Glutamatergic neuron (in vitro differentiated cells): ENCODE measurements at regions not wholly inside any gene's neighbourhood (a gene's known extent, or its start where the extent isn't known, plus 50 kb on each side); places are given as distances from the start of the nearest gene placed in this dataset.

Experiments
- DNase-seq: peaks from one replicate; pipeline ENCODE4 v3.0.0; 2022
- H3K27ac Mint-ChIP-seq: one replicate; pipeline ENCODE4 v1.8.0; 2020; ENCODE audit warnings: mild to moderate bottlenecking, mixed read lengths, inconsistent platforms; ENCODE audit not compliant: unreplicated experiment
- H3K27me3 Mint-ChIP-seq: one replicate; pipeline ENCODE4 v1.8.0; 2020; ENCODE audit warnings: mild to moderate bottlenecking, moderate library complexity, mixed read lengths, inconsistent platforms; ENCODE audit not compliant: unreplicated experiment
- H3K36me3 Mint-ChIP-seq: one replicate; pipeline ENCODE4 v1.8.0; 2020; ENCODE audit warnings: mild to moderate bottlenecking, mixed read lengths, inconsistent platforms; ENCODE audit not compliant: unreplicated experiment
- H3K4me1 Mint-ChIP-seq: one replicate; pipeline ENCODE4 v1.8.0; 2020; ENCODE audit warnings: mild to moderate bottlenecking, low read depth, mixed read lengths, inconsistent platforms; ENCODE audit not compliant: unreplicated experiment
- H3K4me3 Mint-ChIP-seq: one replicate; pipeline ENCODE4 v1.8.0; 2020; ENCODE audit warnings: mild to moderate bottlenecking, mixed read lengths, inconsistent platforms; ENCODE audit not compliant: unreplicated experiment
- H3K9me3 Mint-ChIP-seq: one replicate; pipeline ENCODE4 v1.8.0; 2020; ENCODE audit warnings: mild to moderate bottlenecking, moderate library complexity, mixed read lengths, inconsistent platforms; ENCODE audit not compliant: unreplicated experiment
- CTCF ChIP-seq: fragments of 200-600 bp; sonication (generic); IDR thresholded peaks from one replicate; pipeline ENCODE4 v1.5.0; 2021; ENCODE audit not compliant: partially characterized antibody, unreplicated experiment

GRCh38 chrX:28351801-28352200, 235.4 kb upstream of the IL1RAPL1 start:
- Mint-ChIP-seq H3K4me1 (no peaks in the 10 kb centered on the region), H3K27me3 (peaks cover 1% of the 10 kb centered on the region), H3K36me3 (no peaks in the 10 kb centered on the region), H3K4me3 (no peak overlapping the region), H3K9me3 (no peaks in the 10 kb centered on the region), H3K27ac (no peak overlapping the region)
- no peak for TF ChIP-seq CTCF
- DNase-seq = no peak

GRCh38 chrX:28349888-28350287, 237.4 kb upstream of the IL1RAPL1 start:
- H3K27me3 Mint-ChIP-seq = peaks cover 1% of the 10 kb centered on the region
- H3K36me3 Mint-ChIP-seq = no peaks in the 10 kb centered on the region
- no peak overlapping the region for H3K4me3 Mint-ChIP-seq
- H3K4me1 Mint-ChIP-seq = no peaks in the 10 kb centered on the region
- no peak for TF ChIP-seq CTCF
- no peaks in the 10 kb centered on the region for H3K9me3 Mint-ChIP-seq
- H3K27ac Mint-ChIP-seq = no peak overlapping the region
- no peak for DNase-seq

- no peak for DNase-seq
- Mint-ChIP-seq H3K27me3 (no peaks in the 10 kb centered on the region), H3K4me1 (no peaks in the 10 kb centered on the region), H3K27ac (no peak overlapping the region), H3K36me3 (no peaks in the 10 kb centered on the region), H3K4me3 (no peak overlapping the region), H3K9me3 (no peaks in the 10 kb centered on the region)
- no peak for TF ChIP-seq CTCF
Observed at GRCh38 chrX:28347476-28347875, 239.8 kb upstream of the IL1RAPL1 start.

- DNase-seq = no peak
- Mint-ChIP-seq H3K4me3 (no peak overlapping the region), H3K4me1 (peaks cover 1% of the 10 kb centered on the region), H3K36me3 (no peaks in the 10 kb centered on the region), H3K27me3 (no peaks in the 10 kb centered on the region), H3K9me3 (no peaks in the 10 kb centered on the region), H3K27ac (no peak overlapping the region)
- no peak for TF ChIP-seq CTCF
Observed at GRCh38 chrX:28329156-28329555, 258.1 kb upstream of the IL1RAPL1 start.

GRCh38 chrX:28324321-28324721, 262.9 kb upstream of the IL1RAPL1 start:
- Mint-ChIP-seq H3K9me3 (peaks cover 1% of the 10 kb centered on the region), H3K4me3 (no peak overlapping the region)

More at GRCh38 chrX:28324321-28324721, 262.9 kb upstream of the IL1RAPL1 start:
- DNase-seq = no peak
- Mint-ChIP-seq H3K4me1 (peaks cover 1% of the 10 kb centered on the region), H3K27ac (no peak overlapping the region), H3K27me3 (peaks cover 2% of the 10 kb centered on the region), H3K36me3 (no peaks in the 10 kb centered on the region)
- no peak for TF ChIP-seq CTCF
